ENCODE measurements at regions not wholly inside any gene's neighbourhood (a gene's known extent, or its start where the extent isn't known, plus 50 kb on each side); places are given as distances from the start of the nearest gene placed in this dataset.
"Not testable (repeated sequence)": the region's sequence is repeated elsewhere in the genome, so short reads cannot be mapped to it uniquely, and the experiment has no call there.

GRCh38 chr6:139962654-139963347, 588.4 kb upstream of the CITED2 start:
- H3K4me3 ChIP-seq (ENCODE audit: low read length): no peak overlapping the region
- TF ChIP-seq CTCF (conservative IDR thresholded peaks at IDR 0.05; ENCODE audit: low read depth, low read length): no peak
- no peak for DNase-seq (ENCODE audit: low read depth)

- TF ChIP-seq CTCF (conservative IDR thresholded peaks at IDR 0.05; ENCODE audit: low read depth, low read length): no peak
- no peak overlapping the region for H3K4me3 ChIP-seq (ENCODE audit: low read length)
- no peak for DNase-seq (ENCODE audit: low read depth)
These were observed 586.7 kb upstream of the CITED2 start for GRCh38 chr6:139961190-139961589.

- H3K4me3 ChIP-seq (ENCODE audit: low read length): no peak overlapping the region
- DNase-seq (ENCODE audit: low read depth): no peak
- TF ChIP-seq CTCF (conservative IDR thresholded peaks at IDR 0.05; ENCODE audit: low read depth, low read length): no peak
These were observed 586.2 kb upstream of the CITED2 start for GRCh38 chr6:139960671-139961070.

- no peak for DNase-seq (ENCODE audit: low read depth)
- H3K4me3 ChIP-seq (ENCODE audit: low read length): no peak overlapping the region
- TF ChIP-seq CTCF (conservative IDR thresholded peaks at IDR 0.05; ENCODE audit: low read depth, low read length): no peak
These were observed 581.1 kb upstream of the CITED2 start for GRCh38 chr6:139955366-139956155.

GRCh38 chr6:139954463-139955071, 580.1 kb upstream of the CITED2 start:
- DNase-seq (ENCODE audit: low read depth): no peak
- TF ChIP-seq CTCF (conservative IDR thresholded peaks at IDR 0.05; ENCODE audit: low read depth, low read length): no peak
- no peak overlapping the region for H3K4me3 ChIP-seq (ENCODE audit: low read length)

- H3K4me3 ChIP-seq (ENCODE audit: low read length); DNase-seq (ENCODE audit: low read depth): not testable (repeated sequence)
These were observed 579.3 kb upstream of the CITED2 start for GRCh38 chr6:139953780-139954179.

GRCh38 chr6:139951172-139951571, 576.7 kb upstream of the CITED2 start:
- TF ChIP-seq CTCF (conservative IDR thresholded peaks at IDR 0.05; ENCODE audit: low read depth, low read length): no peak
- DNase-seq (ENCODE audit: low read depth): no peak
- H3K4me3 ChIP-seq (ENCODE audit: low read length): no peak overlapping the region
